ENCODE measurements at regions not wholly inside any gene's neighbourhood (a gene's known extent, or its start where the extent isn't known, plus 50 kb on each side); places are given as distances from the start of the nearest gene placed in this dataset.
"Not testable (repeated sequence)": the region's sequence is repeated elsewhere in the genome, so short reads cannot be mapped to it uniquely, and the experiment has no call there.

- DNase-seq (ENCODE audit: low read depth in 2 of 2) = no peak
These were observed 232.6 kb downstream of the VRK1 start for GRCh38 chr14:97029800-97030199.

GRCh38 chr14:97031530-97031929 lies 234.3 kb downstream of the VRK1 start:
- DNase-seq (ENCODE audit: low read depth in 2 of 2) = no peak

- DNase-seq (ENCODE audit: low read depth in 2 of 2) = no peak
These were observed 236.4 kb downstream of the VRK1 start for GRCh38 chr14:97033556-97034081.

- no peak for DNase-seq (ENCODE audit: low read depth in 2 of 2)
These were observed 239.1 kb downstream of the VRK1 start for GRCh38 chr14:97036086-97036852.

GRCh38 chr14:97039717-97040363 lies 242.7 kb downstream of the VRK1 start:
- no peak for DNase-seq (ENCODE audit: low read depth in 2 of 2)

GRCh38 chr14:97046967-97047366 lies 249.8 kb downstream of the VRK1 start:
- no peak for DNase-seq (ENCODE audit: low read depth in 2 of 2)

- no peak for DNase-seq (ENCODE audit: low read depth in 2 of 2)
These were observed 254.8 kb downstream of the VRK1 start for GRCh38 chr14:97052001-97052400.

- DNase-seq (ENCODE audit: low read depth in 2 of 2) = no peak
These were observed 256.8 kb downstream of the VRK1 start for GRCh38 chr14:97053941-97054340.

GRCh38 chr14:97055355-97055754 lies 258.2 kb downstream of the VRK1 start:
- no peak for DNase-seq (ENCODE audit: low read depth in 2 of 2)

GRCh38 chr14:97056086-97056485 lies 258.9 kb downstream of the VRK1 start:
- no peak for DNase-seq (ENCODE audit: low read depth in 2 of 2)

- DNase-seq (ENCODE audit: low read depth in 2 of 2) = no peak
These were observed 260.3 kb downstream of the VRK1 start for GRCh38 chr14:97057238-97058073.

- no peak for DNase-seq (ENCODE audit: low read depth in 2 of 2)
These were observed 260.9 kb downstream of the VRK1 start for GRCh38 chr14:97058074-97058467.

GRCh38 chr14:97058589-97058988 lies 261.4 kb downstream of the VRK1 start:
- DNase-seq (ENCODE audit: low read depth in 2 of 2) = no peak

- no peak for DNase-seq (ENCODE audit: low read depth in 2 of 2)
These were observed 264.0 kb downstream of the VRK1 start for GRCh38 chr14:97061198-97061597.

GRCh38 chr14:97061714-97062113 lies 264.5 kb downstream of the VRK1 start:
- DNase-seq (ENCODE audit: low read depth in 2 of 2) = no peak

- DNase-seq (ENCODE audit: low read depth in 2 of 2) = no peak
These were observed 268.3 kb downstream of the VRK1 start for GRCh38 chr14:97065305-97066067.

- DNase-seq (ENCODE audit: low read depth in 2 of 2) = no peak
These were observed 269.1 kb downstream of the VRK1 start for GRCh38 chr14:97066068-97066899.

- DNase-seq (ENCODE audit: low read depth in 2 of 2) = not testable (repeated sequence)
These were observed 271.1 kb downstream of the VRK1 start for GRCh38 chr14:97068293-97068692.

- DNase-seq (ENCODE audit: low read depth in 2 of 2) = no peak
These were observed 273.1 kb downstream of the VRK1 start for GRCh38 chr14:97070259-97070658.

- no peak for DNase-seq (ENCODE audit: low read depth in 2 of 2)
These were observed 274.0 kb downstream of the VRK1 start for GRCh38 chr14:97071177-97071576.

GRCh38 chr14:97073622-97074021 lies 276.4 kb downstream of the VRK1 start:
- DNase-seq (ENCODE audit: low read depth in 2 of 2) = no peak
